ENCODE measurements at regions not wholly inside any gene's neighbourhood (a gene's known extent, or its start where the extent isn't known, plus 50 kb on each side); places are given as distances from the start of the nearest gene placed in this dataset.

GRCh38 chr10:28776519-28776918 lies 99.2 kb downstream of the BAMBI start:
- DNase-seq (ENCODE audit: extremely low read depth, insufficient read length), result no peak
- no peak for TF ChIP-seq CTCF (IDR thresholded peaks at IDR 0.05; ENCODE audit: insufficient read depth, low read length, poor library complexity, severe bottlenecking)
- no peak overlapping the region for H3K4me3 ChIP-seq (replicated peaks; ENCODE audit: low read depth, low read length)
- no peaks in the 10 kb centered on the region for H3K36me3 ChIP-seq (ENCODE audit: control insufficient read depth, insufficient read depth, low read length)
- H3K27me3 ChIP-seq (replicated peaks; ENCODE audit: control insufficient read depth, insufficient read depth, low read length), result no peaks in the 10 kb centered on the region

- TF ChIP-seq CTCF (IDR thresholded peaks at IDR 0.05; ENCODE audit: insufficient read depth, low read length, poor library complexity, severe bottlenecking), result no peak
- H3K4me3 ChIP-seq (replicated peaks; ENCODE audit: low read depth, low read length), result no peak overlapping the region
- H3K36me3 ChIP-seq (ENCODE audit: control insufficient read depth, insufficient read depth, low read length), result no peaks in the 10 kb centered on the region
- DNase-seq (ENCODE audit: extremely low read depth, insufficient read length), result no peak
- no peaks in the 10 kb centered on the region for H3K27me3 ChIP-seq (replicated peaks; ENCODE audit: control insufficient read depth, insufficient read depth, low read length)
These were observed 100.6 kb downstream of the BAMBI start for GRCh38 chr10:28777911-28778310.

GRCh38 chr10:28778524-28778923 lies 101.2 kb downstream of the BAMBI start:
- no peak for DNase-seq (ENCODE audit: extremely low read depth, insufficient read length)
- Histone ChIP-seq H3K4me3 (replicated peaks; ENCODE audit: low read depth, low read length) (no peak overlapping the region), H3K36me3 (ENCODE audit: control insufficient read depth, insufficient read depth, low read length) (no peaks in the 10 kb centered on the region), H3K27me3 (replicated peaks; ENCODE audit: control insufficient read depth, insufficient read depth, low read length) (no peaks in the 10 kb centered on the region)
- no peak for TF ChIP-seq CTCF (IDR thresholded peaks at IDR 0.05; ENCODE audit: insufficient read depth, low read length, poor library complexity, severe bottlenecking)

- no peak for DNase-seq (ENCODE audit: extremely low read depth, insufficient read length)
- H3K27me3 ChIP-seq (replicated peaks; ENCODE audit: control insufficient read depth, insufficient read depth, low read length), result no peaks in the 10 kb centered on the region
- no peaks in the 10 kb centered on the region for H3K36me3 ChIP-seq (ENCODE audit: control insufficient read depth, insufficient read depth, low read length)
- TF ChIP-seq CTCF (IDR thresholded peaks at IDR 0.05; ENCODE audit: insufficient read depth, low read length, poor library complexity, severe bottlenecking), result no peak
- H3K4me3 ChIP-seq (replicated peaks; ENCODE audit: low read depth, low read length), result no peak overlapping the region
These were observed 104.0 kb downstream of the BAMBI start for GRCh38 chr10:28781296-28781695.

GRCh38 chr10:28783087-28783486 lies 105.8 kb downstream of the BAMBI start:
- H3K4me3 ChIP-seq (replicated peaks; ENCODE audit: low read depth, low read length), result no peak overlapping the region
- H3K36me3 ChIP-seq (ENCODE audit: control insufficient read depth, insufficient read depth, low read length), result no peaks in the 10 kb centered on the region
- no peaks in the 10 kb centered on the region for H3K27me3 ChIP-seq (replicated peaks; ENCODE audit: control insufficient read depth, insufficient read depth, low read length)
- DNase-seq (ENCODE audit: extremely low read depth, insufficient read length), result no peak
- TF ChIP-seq CTCF (IDR thresholded peaks at IDR 0.05; ENCODE audit: insufficient read depth, low read length, poor library complexity, severe bottlenecking), result no peak

- H3K4me3 ChIP-seq (replicated peaks; ENCODE audit: low read depth, low read length), result no peak overlapping the region
- H3K36me3 ChIP-seq (ENCODE audit: control insufficient read depth, insufficient read depth, low read length), result no peaks in the 10 kb centered on the region
- TF ChIP-seq CTCF (IDR thresholded peaks at IDR 0.05; ENCODE audit: insufficient read depth, low read length, poor library complexity, severe bottlenecking), result no peak
- H3K27me3 ChIP-seq (replicated peaks; ENCODE audit: control insufficient read depth, insufficient read depth, low read length), result no peaks in the 10 kb centered on the region
- no peak for DNase-seq (ENCODE audit: extremely low read depth, insufficient read length)
These were observed 107.7 kb downstream of the BAMBI start for GRCh38 chr10:28785018-28785417.

Measured in GM06990 (cell line).